ENCODE measurements at regions not wholly inside any gene's neighbourhood (a gene's known extent, or its start where the extent isn't known, plus 50 kb on each side); places are given as distances from the start of the nearest gene placed in this dataset.

GRCh38 chr18:41216341-41217003, 738.6 kb upstream of the PIK3C3 start:
- Histone ChIP-seq H4K20me1 (ENCODE audit: insufficient read depth) (no peaks in the 10 kb centered on the region), H3K36me3 (ENCODE audit: insufficient read depth) (no peaks in the 10 kb centered on the region), H2AFZ (ENCODE audit: low read depth) (no peak overlapping the region), H3K4me2 (no peak overlapping the region), H3K79me2 (ENCODE audit: insufficient read depth, low read depth) (no peaks in the 10 kb centered on the region), H3K27ac (no peak overlapping the region), H3K9ac (no peak overlapping the region), H3K27me3 (ENCODE audit: insufficient read depth, low read depth) (no peaks in the 10 kb centered on the region), H3K4me3 (IDR thresholded peaks at IDR 0.05; ENCODE audit: insufficient read depth, low read depth, low read length) (no peak overlapping the region), H3K4me1 (ENCODE audit: low read depth, poor library complexity, severe bottlenecking) (no peaks in the 10 kb centered on the region)
- TF ChIP-seq CTCF (conservative IDR thresholded peaks at IDR 0.05; ENCODE audit: low read depth, low read length): no peak

DNA sequence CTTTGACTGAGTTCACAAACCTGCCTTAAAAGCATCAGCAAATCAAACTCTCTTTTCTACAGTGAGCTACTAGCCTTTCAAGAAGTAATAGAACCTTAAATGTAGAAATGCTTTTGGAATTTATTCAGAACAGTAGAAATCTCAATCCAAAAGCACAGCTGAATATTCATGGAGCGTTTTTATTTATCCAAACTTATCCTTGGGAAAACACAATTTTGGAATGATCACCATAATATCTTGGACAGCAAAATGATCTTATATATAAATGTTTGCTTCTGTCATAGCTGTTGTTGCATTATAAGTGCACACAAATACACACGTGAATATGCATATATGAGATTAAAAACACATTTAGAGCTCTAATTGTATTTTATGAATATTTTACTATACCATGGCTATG, 747.3 kb upstream of the PIK3C3 start:
- Histone ChIP-seq H3K79me2 (ENCODE audit: insufficient read depth, low read depth) (no peaks in the 10 kb centered on the region), H3K4me3 (IDR thresholded peaks at IDR 0.05; ENCODE audit: insufficient read depth, low read depth, low read length) (no peak overlapping the region), H4K20me1 (ENCODE audit: insufficient read depth) (no peaks in the 10 kb centered on the region), H3K27me3 (ENCODE audit: insufficient read depth, low read depth) (no peaks in the 10 kb centered on the region), H2AFZ (ENCODE audit: low read depth) (no peak overlapping the region), H3K4me2 (no peak overlapping the region), H3K4me1 (ENCODE audit: low read depth, poor library complexity, severe bottlenecking) (no peaks in the 10 kb centered on the region), H3K9ac (no peak overlapping the region), H3K36me3 (ENCODE audit: insufficient read depth) (no peaks in the 10 kb centered on the region), H3K27ac (no peak overlapping the region)
- TF ChIP-seq CTCF (conservative IDR thresholded peaks at IDR 0.05; ENCODE audit: low read depth, low read length): no peak

- Histone ChIP-seq H3K27me3 (ENCODE audit: insufficient read depth, low read depth) (no peaks in the 10 kb centered on the region), H3K4me1 (ENCODE audit: low read depth, poor library complexity, severe bottlenecking) (no peaks in the 10 kb centered on the region), H3K36me3 (ENCODE audit: insufficient read depth) (no peaks in the 10 kb centered on the region), H4K20me1 (ENCODE audit: insufficient read depth) (no peaks in the 10 kb centered on the region), H3K9ac (no peak overlapping the region), H3K79me2 (ENCODE audit: insufficient read depth, low read depth) (no peaks in the 10 kb centered on the region), H2AFZ (ENCODE audit: low read depth) (no peak overlapping the region), H3K27ac (no peak overlapping the region), H3K4me3 (IDR thresholded peaks at IDR 0.05; ENCODE audit: insufficient read depth, low read depth, low read length) (no peak overlapping the region), H3K4me2 (no peak overlapping the region)
- no peak for TF ChIP-seq CTCF (conservative IDR thresholded peaks at IDR 0.05; ENCODE audit: low read depth, low read length)
Measured at GRCh38 chr18:41206341-41206830, 748.6 kb upstream of the PIK3C3 start.

GRCh38 chr18:41199212-41199611, 755.8 kb upstream of the PIK3C3 start:
- no peaks in the 10 kb centered on the region for H4K20me1 ChIP-seq (ENCODE audit: insufficient read depth)
- TF ChIP-seq CTCF (conservative IDR thresholded peaks at IDR 0.05; ENCODE audit: low read depth, low read length): no peak
- no peaks in the 10 kb centered on the region for H3K36me3 ChIP-seq (ENCODE audit: insufficient read depth)
- H3K4me2 ChIP-seq: no peak overlapping the region
- H3K4me1 ChIP-seq (ENCODE audit: low read depth, poor library complexity, severe bottlenecking): no peaks in the 10 kb centered on the region
- H3K27ac ChIP-seq: no peak overlapping the region
- no peak overlapping the region for H3K4me3 ChIP-seq (IDR thresholded peaks at IDR 0.05; ENCODE audit: insufficient read depth, low read depth, low read length)
- H3K9ac ChIP-seq: no peak overlapping the region
- no peak overlapping the region for H2AFZ ChIP-seq (ENCODE audit: low read depth)
- H3K27me3 ChIP-seq (ENCODE audit: insufficient read depth, low read depth): no peaks in the 10 kb centered on the region
- H3K79me2 ChIP-seq (ENCODE audit: insufficient read depth, low read depth): no peaks in the 10 kb centered on the region
